Thyroid gland (tissue), 4 donors: ENCODE measurements at regions not wholly inside any gene's neighbourhood (a gene's known extent, or its start where the extent isn't known, plus 50 kb on each side); places are given as distances from the start of the nearest gene placed in this dataset.

Source experiments
- DNase-seq, 2 donors: peaks; one replicate each; pipeline ENCODE4 v3.0.0-alpha.2; 2019
- H3K27ac ChIP-seq, 3 donors: fragments of 200-600 bp; sonication (generic); 1 replicate in 2 of 3; 2 replicates in 1 of 3; pipeline ENCODE4 v1.5.1; 2016 to 2019; ENCODE audit warnings: mild to moderate bottlenecking in 1 of 3, moderate library complexity in 1 of 3
- H3K27me3 ChIP-seq: fragments of 200-600 bp; sonication (generic); one replicate; pipeline ENCODE4 v1.5.1; 2019
- H3K36me3 ChIP-seq, 2 donors: fragments of 200-600 bp; sonication (generic); one replicate each; pipeline ENCODE4 v1.5.1; 2016 to 2019
- H3K4me1 ChIP-seq, 2 donors: fragments of 200-600 bp; sonication (generic); one replicate each; pipeline ENCODE4 v1.5.1; 2017 to 2019
- H3K4me3 ChIP-seq, 3 donors: fragments of 200-600 bp; sonication (generic); replicated peaks in 1 of 3; 1 replicate in 2 of 3; 2 replicates in 1 of 3; pipeline ENCODE4 v1.5.1; 2016; ENCODE audit warnings: mild to moderate bottlenecking in 1 of 3
- H3K9me3 ChIP-seq: fragments of 200-600 bp; sonication (generic); one replicate; pipeline ENCODE4 v1.5.1; 2017
- CTCF ChIP-seq, 6 experiments: fragments of 200-600 bp in 3 of 6; fragments of 450-650 bp in 3 of 6; sonication (generic) in 3 of 6; IDR thresholded peaks; one replicate each; pipeline ENCODE4 v1.5.1; 2016 to 2019; ENCODE audit warnings: antibody characterized with exemption in 6 of 6, mild to moderate bottlenecking in 2 of 6, inconsistent platforms in 1 of 6, moderate library complexity in 1 of 6
- POLR2A ChIP-seq, 2 donors: fragments of 450-650 bp; IDR thresholded peaks; one replicate each; pipeline ENCODE4 v1.6.1; 2017; ENCODE audit warnings: antibody characterized with exemption in 2 of 2, mild to moderate bottlenecking in 2 of 2, moderate library complexity in 1 of 2
- WGBS, 2 donors: methylation state at CpG; one replicate each; pipeline ENCODE4 v1.1.5; 2017; 5-methylcytosine and 5-hydroxymethylcytosine counted together
- intact Hi-C: fragments of 100-400 bp; cut with DNase I; formaldehyde crosslinking; loops from one replicate; pipeline ENCODE4 v1.15.1; 2023

DNA sequence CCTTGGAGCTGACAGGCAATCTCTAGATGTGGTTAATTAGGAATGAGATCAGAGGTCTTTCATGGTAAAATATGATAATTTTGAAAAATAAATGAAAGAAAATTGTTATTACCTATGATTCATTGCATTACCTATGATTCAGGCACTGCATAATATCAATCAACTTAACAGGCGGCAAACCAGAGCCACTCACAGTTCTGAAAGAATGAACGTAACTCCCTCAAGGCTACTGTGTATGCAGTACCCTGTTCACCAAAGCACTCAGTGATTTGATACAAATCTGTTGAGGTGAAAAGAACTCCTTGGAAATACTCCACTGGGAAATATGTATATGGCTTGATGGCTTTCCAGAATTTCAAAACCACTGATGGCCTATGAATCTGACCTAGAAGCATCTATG, 398.9 kb downstream of the ACTL7B start:
- H3K9me3 ChIP-seq: no peaks in the 10 kb centered on the region
- intact Hi-C loops: no loop called here
- no peak overlapping the region for H3K27ac ChIP-seq
- no peak overlapping the region for H3K4me3 ChIP-seq
- no peaks in the 10 kb centered on the region for H3K27me3 ChIP-seq
- WGBS, 2 donors: 87 to 97% methylated on average over 2 of the region's 2 CpGs
- no peak for DNase-seq
- TF ChIP-seq POLR2A (IDR thresholded peaks at IDR 0.05) (no peak), CTCF (IDR thresholded peaks at IDR 0.05) (no peak)
- no peaks in the 10 kb centered on the region for H3K36me3 ChIP-seq
- H3K4me1 ChIP-seq: no peaks in the 10 kb centered on the region

GRCh38 chr9:108445431-108446071, 410.2 kb downstream of the ACTL7B start:
- Histone ChIP-seq H3K4me1 (no peaks in the 10 kb centered on the region), H3K9me3 (no peaks in the 10 kb centered on the region), H3K4me3 (no peak overlapping the region), H3K27me3 (no peaks in the 10 kb centered on the region), H3K36me3 (no peaks in the 10 kb centered on the region), H3K27ac (no peak overlapping the region)
- TF ChIP-seq CTCF (IDR thresholded peaks at IDR 0.05) (no peak), POLR2A (IDR thresholded peaks at IDR 0.05) (no peak)
- DNase-seq: no peak
- intact Hi-C loops: no loop called here
- WGBS, 2 donors: 92% methylated on average over 8 of the region's 8 CpGs

- no peak for TF ChIP-seq POLR2A (IDR thresholded peaks at IDR 0.05)
- no peak for TF ChIP-seq CTCF (IDR thresholded peaks at IDR 0.05)
- intact Hi-C loops: no loop called here
- Histone ChIP-seq H3K4me1 (no peaks in the 10 kb centered on the region), H3K27me3 (no peaks in the 10 kb centered on the region), H3K36me3 (no peaks in the 10 kb centered on the region), H3K9me3 (no peaks in the 10 kb centered on the region), H3K27ac (no peak overlapping the region), H3K4me3 (no peak overlapping the region)
- 35 to 60% methylated on average over 5 of the region's 5 CpGs for WGBS, 2 donors
- DNase-seq: no peak
Observed at GRCh38 chr9:108444400-108445358, 411.1 kb downstream of the ACTL7B start.

DNA sequence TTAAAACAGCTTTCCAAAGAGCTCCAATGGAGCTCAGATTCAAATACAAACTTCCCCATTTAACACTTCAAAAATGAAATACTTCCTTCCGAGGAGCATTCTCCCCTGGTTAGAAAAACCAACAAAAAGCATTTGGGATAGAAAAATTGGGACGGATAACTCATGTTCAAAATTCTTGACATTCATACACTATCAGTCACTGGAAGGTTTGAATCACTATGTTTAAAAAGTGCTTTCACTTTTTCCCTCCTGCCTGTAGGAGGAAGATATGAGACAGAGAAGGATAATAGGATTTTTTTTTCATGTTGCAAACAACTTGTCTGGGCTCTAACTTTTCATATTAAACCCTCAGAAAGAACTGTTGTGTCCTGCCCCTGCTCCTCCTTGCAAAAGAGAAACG, 412.0 kb downstream of the ACTL7B start:
- 57 to 70% methylated on average over 3 of the region's 3 CpGs for WGBS, 2 donors
- intact Hi-C loops: no loop called here
- Histone ChIP-seq H3K27ac (no peak overlapping the region), H3K4me3 (no peak overlapping the region), H3K4me1 (no peaks in the 10 kb centered on the region), H3K36me3 (no peaks in the 10 kb centered on the region), H3K9me3 (no peaks in the 10 kb centered on the region), H3K27me3 (no peaks in the 10 kb centered on the region)
- TF ChIP-seq CTCF (IDR thresholded peaks at IDR 0.05): no peak
- no peak for TF ChIP-seq POLR2A (IDR thresholded peaks at IDR 0.05)
- DNase-seq: no peak
